Testis (tissue), 2 donors: ENCODE measurements at regions not wholly inside any gene's neighbourhood (a gene's known extent, or its start where the extent isn't known, plus 50 kb on each side); places are given as distances from the start of the nearest gene placed in this dataset.

Experiments
- CTCF ChIP-seq, 3 experiments: fragments of 450-650 bp in 2 of 3; fragments of 200-600 bp in 1 of 3; sonication (generic) in 1 of 3; IDR thresholded peaks; one replicate each; pipeline ENCODE4 v1.5.1; 2016 to 2019; ENCODE audit warnings: antibody characterized with exemption in 3 of 3, mild to moderate bottlenecking in 2 of 3, moderate library complexity in 1 of 3
- POLR2A ChIP-seq: fragments of 450-650 bp; IDR thresholded peaks from one replicate; pipeline ENCODE4 v1.6.1; 2017; ENCODE audit warnings: antibody characterized with exemption, mild to moderate bottlenecking, moderate library complexity

GRCh38 chr13:55869648-55870047 is 1271.1 kb upstream of the PRR20A start:
- TF ChIP-seq CTCF (IDR thresholded peaks at IDR 0.05), result no peak
- no peak for TF ChIP-seq POLR2A
